Stimulated activated CD8-positive, alpha-beta memory T cell treated with anti-CD3 and anti-CD28 coated beads, Interleukin-15, amount 100 ng/mL, for 1 hour (primary cell): ENCODE measurements at regions not wholly inside any gene's neighbourhood (a gene's known extent, or its start where the extent isn't known, plus 50 kb on each side); places are given as distances from the start of the nearest gene placed in this dataset.

Experiments
- DNase-seq: peaks from one replicate; pipeline ENCODE4 v3.0.0-alpha.2; 2020; ENCODE audit warnings: low read depth

GRCh38 chr20:59434960-59435359 lies 134.5 kb downstream of the EDN3 start:
- DNase-seq, result no peak

GRCh38 chr20:59435518-59435917 lies 135.1 kb downstream of the EDN3 start:
- DNase-seq, result no peak

- DNase-seq, result no peak
Measured at GRCh38 chr20:59437601-59438031, 137.2 kb downstream of the EDN3 start.

- no peak for DNase-seq
Measured at GRCh38 chr20:59438201-59438600, 137.8 kb downstream of the EDN3 start.

GRCh38 chr20:59439243-59439642 lies 138.8 kb downstream of the EDN3 start:
- no peak for DNase-seq

GRCh38 chr20:59441306-59441705 lies 140.9 kb downstream of the EDN3 start:
- DNase-seq, result no peak

GRCh38 chr20:59441860-59442810 lies 141.7 kb downstream of the EDN3 start:
- DNase-seq, result no peak

- no peak for DNase-seq
Measured at GRCh38 chr20:59443550-59443949, 143.1 kb downstream of the EDN3 start.

- DNase-seq, result no peak
Measured at GRCh38 chr20:59446376-59446775, 146.0 kb downstream of the EDN3 start.

- DNase-seq, result no peak
Measured at GRCh38 chr20:59448196-59448595, 147.8 kb downstream of the EDN3 start.

GRCh38 chr20:59448851-59449444 lies 148.5 kb downstream of the EDN3 start:
- no peak for DNase-seq

- DNase-seq, result no peak
Measured at GRCh38 chr20:59451066-59451630, 150.7 kb downstream of the EDN3 start.

GRCh38 chr20:59451641-59452040 lies 151.2 kb downstream of the EDN3 start:
- DNase-seq, result no peak

GRCh38 chr20:59452856-59453255 lies 151.5 kb upstream of the PHACTR3 start:
- no peak for DNase-seq

- DNase-seq, result no peak
Measured at GRCh38 chr20:59453759-59454560, 150.4 kb upstream of the PHACTR3 start.

GRCh38 chr20:59455402-59456341 lies 148.7 kb upstream of the PHACTR3 start:
- DNase-seq, result no peak

GRCh38 chr20:59456342-59457279 lies 147.7 kb upstream of the PHACTR3 start:
- DNase-seq, result no peak

- DNase-seq, result no peak
Measured at GRCh38 chr20:59458645-59459044, 145.7 kb upstream of the PHACTR3 start.

GRCh38 chr20:59459586-59459985 lies 144.8 kb upstream of the PHACTR3 start:
- DNase-seq, result no peak

- no peak for DNase-seq
Measured at GRCh38 chr20:59460352-59460751, 144.0 kb upstream of the PHACTR3 start.
